ENCODE measurements at regions not wholly inside any gene's neighbourhood (a gene's known extent, or its start where the extent isn't known, plus 50 kb on each side); places are given as distances from the start of the nearest gene placed in this dataset.

DNA sequence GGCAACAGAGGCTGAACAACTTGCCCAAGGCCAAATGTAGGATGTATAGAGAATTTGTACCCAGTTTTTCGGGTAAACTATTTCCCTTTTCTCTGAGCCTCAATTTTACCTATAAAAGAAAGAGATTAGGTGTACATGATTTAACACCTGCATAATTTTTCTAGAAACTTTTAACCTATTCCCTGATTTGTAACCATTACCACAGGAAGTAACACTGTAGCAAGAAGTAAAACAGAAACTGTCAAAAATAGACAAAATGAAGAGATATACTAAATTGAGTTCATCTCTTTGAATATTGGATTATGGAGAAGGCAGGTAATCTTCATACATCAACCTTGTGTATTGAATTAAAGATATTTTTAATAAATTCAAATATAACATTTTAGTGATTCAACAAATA is 136.2 kb downstream of the ZC3H11B start:
- H3K27ac Mint-ChIP-seq = no peak overlapping the region
- no peak for DNase-seq (ENCODE audit: low spot score in 2 of 2, unreplicated experiment in 2 of 2)
- peaks cover 5% of the 10 kb centered on the region for H3K4me1 Mint-ChIP-seq
- no peaks in the 10 kb centered on the region for H3K27me3 Mint-ChIP-seq (ENCODE audit: low read depth)
- no peaks in the 10 kb centered on the region for H3K36me3 Mint-ChIP-seq
- H3K9me3 Mint-ChIP-seq = no peaks in the 10 kb centered on the region
- TF ChIP-seq, protein P1, sequence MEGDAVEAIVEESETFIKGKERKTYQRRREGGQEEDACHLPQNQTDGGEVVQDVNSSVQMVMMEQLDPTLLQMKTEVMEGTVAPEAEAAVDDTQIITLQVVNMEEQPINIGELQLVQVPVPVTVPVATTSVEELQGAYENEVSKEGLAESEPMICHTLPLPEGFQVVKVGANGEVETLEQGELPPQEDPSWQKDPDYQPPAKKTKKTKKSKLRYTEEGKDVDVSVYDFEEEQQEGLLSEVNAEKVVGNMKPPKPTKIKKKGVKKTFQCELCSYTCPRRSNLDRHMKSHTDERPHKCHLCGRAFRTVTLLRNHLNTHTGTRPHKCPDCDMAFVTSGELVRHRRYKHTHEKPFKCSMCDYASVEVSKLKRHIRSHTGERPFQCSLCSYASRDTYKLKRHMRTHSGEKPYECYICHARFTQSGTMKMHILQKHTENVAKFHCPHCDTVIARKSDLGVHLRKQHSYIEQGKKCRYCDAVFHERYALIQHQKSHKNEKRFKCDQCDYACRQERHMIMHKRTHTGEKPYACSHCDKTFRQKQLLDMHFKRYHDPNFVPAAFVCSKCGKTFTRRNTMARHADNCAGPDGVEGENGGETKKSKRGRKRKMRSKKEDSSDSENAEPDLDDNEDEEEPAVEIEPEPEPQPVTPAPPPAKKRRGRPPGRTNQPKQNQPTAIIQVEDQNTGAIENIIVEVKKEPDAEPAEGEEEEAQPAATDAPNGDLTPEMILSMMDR (IDR thresholded peaks at IDR 0.05; ENCODE audit: unreplicated experiment) = no peak
- H3K4me3 Mint-ChIP-seq = no peak overlapping the region

DNA sequence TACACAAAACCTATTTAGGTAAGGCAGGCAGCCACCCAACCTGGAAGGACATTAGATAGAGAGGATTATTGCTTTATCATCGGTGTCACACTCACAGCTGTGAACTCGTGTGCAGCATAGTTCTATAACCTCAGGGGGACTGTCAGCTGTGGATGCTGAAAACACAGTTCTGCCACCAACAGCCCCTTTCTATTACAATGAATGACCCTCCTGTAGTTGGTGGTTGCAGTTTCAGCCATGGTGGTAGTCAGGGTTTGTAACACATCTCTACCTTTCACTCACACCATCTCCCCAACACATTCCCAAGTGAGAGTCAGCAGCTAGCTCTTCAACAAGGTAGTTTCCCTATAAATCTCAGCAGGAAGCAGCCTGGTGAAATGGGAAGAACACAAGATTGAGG is 136.8 kb downstream of the ZC3H11B start:
- H3K4me1 Mint-ChIP-seq = peaks cover 5% of the 10 kb centered on the region
- no peaks in the 10 kb centered on the region for H3K9me3 Mint-ChIP-seq
- no peak overlapping the region for H3K4me3 Mint-ChIP-seq

DNA sequence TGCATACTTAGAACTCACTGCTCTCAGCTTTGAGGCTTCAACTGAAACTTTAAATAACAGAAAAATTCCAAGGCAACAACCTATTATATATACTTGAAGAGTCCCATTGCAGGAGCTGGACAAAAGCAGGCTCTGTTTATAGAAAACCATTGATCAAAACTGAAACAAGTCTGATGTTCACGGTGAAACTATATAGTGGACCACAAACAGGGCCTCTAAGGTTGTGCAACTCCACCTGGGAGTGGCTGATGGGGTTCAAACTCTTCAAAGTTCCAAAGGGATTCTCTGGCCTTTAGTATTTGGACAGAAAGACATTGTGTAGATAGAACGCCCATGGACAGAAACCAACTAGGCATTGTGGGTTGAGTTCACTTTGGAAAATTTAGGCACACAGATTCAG is 140.3 kb downstream of the ZC3H11B start:
- Mint-ChIP-seq H3K27me3 (ENCODE audit: low read depth) (no peaks in the 10 kb centered on the region), H3K4me1 (peaks cover 5% of the 10 kb centered on the region), H3K4me3 (no peak overlapping the region), H3K9me3 (no peaks in the 10 kb centered on the region), H3K27ac (no peak overlapping the region), H3K36me3 (no peaks in the 10 kb centered on the region)
- TF ChIP-seq, protein P1 (IDR thresholded peaks at IDR 0.05; ENCODE audit: unreplicated experiment) = no peak
- DNase-seq (ENCODE audit: low spot score in 2 of 2, unreplicated experiment in 2 of 2) = no peak

More for the DNA sequence above, 136.8 kb downstream of the ZC3H11B start:
- TF ChIP-seq, protein P1 (IDR thresholded peaks at IDR 0.05; ENCODE audit: unreplicated experiment) = no peak
- Mint-ChIP-seq H3K27me3 (ENCODE audit: low read depth) (no peaks in the 10 kb centered on the region), H3K27ac (no peak overlapping the region), H3K36me3 (no peaks in the 10 kb centered on the region)
- DNase-seq (ENCODE audit: low spot score in 2 of 2, unreplicated experiment in 2 of 2) = no peak

DNA sequence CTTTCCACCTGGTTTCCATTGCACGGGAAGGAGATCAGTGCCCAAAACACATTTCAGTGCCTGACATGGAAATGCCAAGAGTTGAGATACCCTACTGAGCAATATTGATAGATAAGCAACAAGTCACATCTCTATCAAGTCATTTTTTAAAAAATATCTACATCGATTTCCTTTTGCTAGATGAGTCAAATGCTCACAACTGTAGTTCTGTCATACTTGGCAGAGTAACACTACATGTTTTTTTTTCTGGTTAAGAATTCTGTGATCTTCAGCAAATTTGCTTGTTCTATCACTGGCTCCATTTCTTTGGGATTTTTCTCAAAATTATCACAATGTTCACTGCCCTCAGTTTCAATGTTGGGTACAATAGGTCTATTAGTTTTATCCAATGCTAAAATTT is 145.4 kb downstream of the ZC3H11B start:
- Mint-ChIP-seq H3K4me3 (no peak overlapping the region), H3K27ac (no peak overlapping the region), H3K36me3 (no peaks in the 10 kb centered on the region), H3K9me3 (no peaks in the 10 kb centered on the region), H3K27me3 (ENCODE audit: low read depth) (no peaks in the 10 kb centered on the region), H3K4me1 (no peaks in the 10 kb centered on the region)
- no peak for DNase-seq (ENCODE audit: low spot score in 2 of 2, unreplicated experiment in 2 of 2)
- TF ChIP-seq, protein P1 (IDR thresholded peaks at IDR 0.05; ENCODE audit: unreplicated experiment) = no peak

DNA sequence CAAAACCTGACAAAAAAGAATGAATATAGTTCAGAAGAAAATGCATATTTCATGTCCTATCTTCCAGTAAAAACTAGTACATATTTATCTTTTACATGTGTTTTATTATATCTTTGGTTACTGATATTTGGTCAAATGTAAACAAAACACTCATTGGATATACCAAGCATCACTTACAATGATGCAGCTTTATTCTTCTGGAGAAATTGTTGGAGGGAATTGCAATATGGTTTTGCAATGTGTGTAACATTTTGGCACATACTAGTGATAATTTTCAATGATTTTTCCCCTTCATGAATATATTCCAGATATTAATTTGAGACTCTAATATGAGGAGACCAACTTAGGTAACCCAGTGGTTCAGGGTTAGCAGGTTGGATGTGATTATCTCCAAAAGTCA is 146.1 kb downstream of the ZC3H11B start:
- Mint-ChIP-seq H3K4me1 (no peaks in the 10 kb centered on the region), H3K36me3 (no peaks in the 10 kb centered on the region), H3K27me3 (ENCODE audit: low read depth) (no peaks in the 10 kb centered on the region), H3K9me3 (no peaks in the 10 kb centered on the region), H3K4me3 (no peak overlapping the region), H3K27ac (no peak overlapping the region)
- TF ChIP-seq, protein P1 (IDR thresholded peaks at IDR 0.05; ENCODE audit: unreplicated experiment) = no peak
- DNase-seq (ENCODE audit: low spot score in 2 of 2, unreplicated experiment in 2 of 2) = no peak
